ENCODE measurements at regions not wholly inside any gene's neighbourhood (a gene's known extent, or its start where the extent isn't known, plus 50 kb on each side); places are given as distances from the start of the nearest gene placed in this dataset.

GRCh38 chr2:155030296-155030695 lies 331.8 kb downstream of the KCNJ3 start:
- TF ChIP-seq CHD2 (IDR thresholded peaks at IDR 0.05; ENCODE audit: low read length, partially characterized antibody) (no peak), RFX5 (IDR thresholded peaks at IDR 0.05; ENCODE audit: low read length) (no peak), SIN3A (IDR thresholded peaks at IDR 0.05; ENCODE audit: borderline replicate concordance, low read depth, low read length) (no peak)
- TF ChIP-seq, protein P1, sequence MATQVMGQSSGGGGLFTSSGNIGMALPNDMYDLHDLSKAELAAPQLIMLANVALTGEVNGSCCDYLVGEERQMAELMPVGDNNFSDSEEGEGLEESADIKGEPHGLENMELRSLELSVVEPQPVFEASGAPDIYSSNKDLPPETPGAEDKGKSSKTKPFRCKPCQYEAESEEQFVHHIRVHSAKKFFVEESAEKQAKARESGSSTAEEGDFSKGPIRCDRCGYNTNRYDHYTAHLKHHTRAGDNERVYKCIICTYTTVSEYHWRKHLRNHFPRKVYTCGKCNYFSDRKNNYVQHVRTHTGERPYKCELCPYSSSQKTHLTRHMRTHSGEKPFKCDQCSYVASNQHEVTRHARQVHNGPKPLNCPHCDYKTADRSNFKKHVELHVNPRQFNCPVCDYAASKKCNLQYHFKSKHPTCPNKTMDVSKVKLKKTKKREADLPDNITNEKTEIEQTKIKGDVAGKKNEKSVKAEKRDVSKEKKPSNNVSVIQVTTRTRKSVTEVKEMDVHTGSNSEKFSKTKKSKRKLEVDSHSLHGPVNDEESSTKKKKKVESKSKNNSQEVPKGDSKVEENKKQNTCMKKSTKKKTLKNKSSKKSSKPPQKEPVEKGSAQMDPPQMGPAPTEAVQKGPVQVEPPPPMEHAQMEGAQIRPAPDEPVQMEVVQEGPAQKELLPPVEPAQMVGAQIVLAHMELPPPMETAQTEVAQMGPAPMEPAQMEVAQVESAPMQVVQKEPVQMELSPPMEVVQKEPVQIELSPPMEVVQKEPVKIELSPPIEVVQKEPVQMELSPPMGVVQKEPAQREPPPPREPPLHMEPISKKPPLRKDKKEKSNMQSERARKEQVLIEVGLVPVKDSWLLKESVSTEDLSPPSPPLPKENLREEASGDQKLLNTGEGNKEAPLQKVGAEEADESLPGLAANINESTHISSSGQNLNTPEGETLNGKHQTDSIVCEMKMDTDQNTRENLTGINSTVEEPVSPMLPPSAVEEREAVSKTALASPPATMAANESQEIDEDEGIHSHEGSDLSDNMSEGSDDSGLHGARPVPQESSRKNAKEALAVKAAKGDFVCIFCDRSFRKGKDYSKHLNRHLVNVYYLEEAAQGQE (IDR thresholded peaks at IDR 0.05; ENCODE audit: low read depth, low read length): no peak
- TF ChIP-seq, protein P2, sequence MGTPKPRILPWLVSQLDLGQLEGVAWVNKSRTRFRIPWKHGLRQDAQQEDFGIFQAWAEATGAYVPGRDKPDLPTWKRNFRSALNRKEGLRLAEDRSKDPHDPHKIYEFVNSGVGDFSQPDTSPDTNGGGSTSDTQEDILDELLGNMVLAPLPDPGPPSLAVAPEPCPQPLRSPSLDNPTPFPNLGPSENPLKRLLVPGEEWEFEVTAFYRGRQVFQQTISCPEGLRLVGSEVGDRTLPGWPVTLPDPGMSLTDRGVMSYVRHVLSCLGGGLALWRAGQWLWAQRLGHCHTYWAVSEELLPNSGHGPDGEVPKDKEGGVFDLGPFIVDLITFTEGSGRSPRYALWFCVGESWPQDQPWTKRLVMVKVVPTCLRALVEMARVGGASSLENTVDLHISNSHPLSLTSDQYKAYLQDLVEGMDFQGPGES (IDR thresholded peaks at IDR 0.05; ENCODE audit: low read depth, low read length): no peak
- TF ChIP-seq, protein P3, sequence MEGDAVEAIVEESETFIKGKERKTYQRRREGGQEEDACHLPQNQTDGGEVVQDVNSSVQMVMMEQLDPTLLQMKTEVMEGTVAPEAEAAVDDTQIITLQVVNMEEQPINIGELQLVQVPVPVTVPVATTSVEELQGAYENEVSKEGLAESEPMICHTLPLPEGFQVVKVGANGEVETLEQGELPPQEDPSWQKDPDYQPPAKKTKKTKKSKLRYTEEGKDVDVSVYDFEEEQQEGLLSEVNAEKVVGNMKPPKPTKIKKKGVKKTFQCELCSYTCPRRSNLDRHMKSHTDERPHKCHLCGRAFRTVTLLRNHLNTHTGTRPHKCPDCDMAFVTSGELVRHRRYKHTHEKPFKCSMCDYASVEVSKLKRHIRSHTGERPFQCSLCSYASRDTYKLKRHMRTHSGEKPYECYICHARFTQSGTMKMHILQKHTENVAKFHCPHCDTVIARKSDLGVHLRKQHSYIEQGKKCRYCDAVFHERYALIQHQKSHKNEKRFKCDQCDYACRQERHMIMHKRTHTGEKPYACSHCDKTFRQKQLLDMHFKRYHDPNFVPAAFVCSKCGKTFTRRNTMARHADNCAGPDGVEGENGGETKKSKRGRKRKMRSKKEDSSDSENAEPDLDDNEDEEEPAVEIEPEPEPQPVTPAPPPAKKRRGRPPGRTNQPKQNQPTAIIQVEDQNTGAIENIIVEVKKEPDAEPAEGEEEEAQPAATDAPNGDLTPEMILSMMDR (IDR thresholded peaks at IDR 0.05): no peak
